Heart right ventricle (tissue), 16 donors: ENCODE measurements at regions not wholly inside any gene's neighbourhood (a gene's known extent, or its start where the extent isn't known, plus 50 kb on each side); places are given as distances from the start of the nearest gene placed in this dataset.

Experiments used
- ATAC-seq, 8 donors: fragments of 200-7000 bp; cut with Tn5 transposase; one replicate each; pipeline ENCODE4 v1.9.1; 2020; ENCODE audit warnings: mild to moderate bottlenecking in 8 of 8, moderate library complexity in 8 of 8, moderate number of reproducible peaks in 1 of 8
- DNase-seq, 2 donors: peaks; one replicate each; pipeline ENCODE4 v3.0.0-alpha.2; 2020
- H3K27ac ChIP-seq, 10 donors: fragments of 200-600 bp; sonication (generic) in 2 of 10; one replicate each; pipeline versions ENCODE4 v1.5.0 to v1.8.0; 2020 to 2022; ENCODE audit warnings: mild to moderate bottlenecking in 3 of 10
- H3K27me3 ChIP-seq, 7 donors: fragments of 200-600 bp; one replicate each; pipeline ENCODE4 v1.8.0; 2021 to 2022; ENCODE audit warnings: mild to moderate bottlenecking in 2 of 7
- H3K36me3 ChIP-seq, 9 donors: fragments of 200-600 bp; sonication (generic) in 1 of 9; one replicate each; pipeline versions ENCODE4 v1.5.0 to v1.8.0; 2020 to 2022; ENCODE audit warnings: mild to moderate bottlenecking in 2 of 9
- H3K4me1 ChIP-seq, 9 donors: fragments of 200-600 bp; sonication (generic) in 1 of 9; one replicate each; pipeline versions ENCODE4 v1.5.0 to v1.8.0; 2020 to 2022; ENCODE audit warnings: mild to moderate bottlenecking in 4 of 9
- H3K4me3 ChIP-seq, 10 donors: fragments of 200-600 bp; sonication (generic) in 2 of 10; one replicate each; pipeline versions ENCODE4 v1.5.0 to v1.8.0; 2020 to 2022; ENCODE audit warnings: mild to moderate bottlenecking in 7 of 10, moderate library complexity in 2 of 10
- H3K9me3 ChIP-seq, 11 donors: fragments of 200-600 bp in 10 of 11; sonication (generic) in 2 of 11; one replicate each; pipeline versions ENCODE4 v1.5.0 to v1.8.0; 2013 to 2022; ENCODE audit warnings: mild to moderate bottlenecking in 2 of 11, control low read depth in 1 of 11, moderate library complexity in 1 of 11
- CTCF ChIP-seq, 9 donors: fragments of 200-600 bp; sonication (generic) in 2 of 9; IDR thresholded peaks; one replicate each; pipeline versions ENCODE4 v1.5.0 to v1.8.0; 2021 to 2022; ENCODE audit warnings: antibody characterized with exemption in 9 of 9, mild to moderate bottlenecking in 5 of 9, moderate library complexity in 1 of 9
- WGBS, 2 donors: extraction: QIAGEN DNeasy Blood & Tissue Kit; methylation state at CpG; one replicate each; pipeline ENCODE4 v1.1.7; 2013; ENCODE audit warnings: inconsistent platforms in 1 of 2; 5-methylcytosine and 5-hydroxymethylcytosine counted together
- intact Hi-C, 10 donors: fragments of 100-400 bp; cut with DNase I; formaldehyde crosslinking; loops; one replicate each; pipeline versions ENCODE4 v1.11.1 to v1.14.2; 2022
- donor health status: Arrhythmogenic right ventricular cardiomyopathy.
- donor health status: ischemic (EF 13 %, LVEDD 7.1; RV severe dilation, severe dysfunction).
- donor health status: healthy with polysubstance abuse.
- donor health status: DM: no; HTN: yes; CAD: no.
- donor health status: DM: no; HTN: no; CAD: no.
- donor health status: ischemic (EF 25% LVEDD 6.9; RV normal size, moderate dysfunction).
- donor health status: ischemic (EF 25% LVEDD 5.7; RV mildly dilated, moderate dysfunction).
- donor health status: healthy.
- donor health status: DM: yes; HTN: yes; CAD: no.
- donor health status: Ischemic cardiomyopathy.
- donor health status: ischemic (EF 35%, LVEDD 5.7; RV mildly dilated, moderate dysfunction).
- donor health status: nonischemic (EF 11% LVEDD 7.7; RV severe dilation, severe dysfunction).
- donor health status: DM: yes; HTN: yes; CAD: no.
- donor health status: PGD.
- donor health status: ischemic (EF 29% LVEDD 5.4; RV normal size, mild dysfunction).
- donor health status: nonischemic (EF 23%, LVEDD 6.1; RV moderate dilation, normal function).

GRCh38 chr4:129751646-129752045, 655.7 kb downstream of the C4orf33 start:
- no peak overlapping the region for H3K4me3 ChIP-seq
- no peak for TF ChIP-seq CTCF (IDR thresholded peaks at IDR 0.05)
- no peaks in the 10 kb centered on the region for H3K4me1 ChIP-seq
- intact Hi-C loops = no loop called here
- no peak overlapping the region for H3K27ac ChIP-seq
- peaks cover 0 to 5% (median 0%) of the 10 kb centered on the region in 7 donors for H3K27me3 ChIP-seq
- DNase-seq (no peak), ATAC-seq (no peak)
- 79 to 90% methylated on average over 2 of the region's 2 CpGs for WGBS, 2 donors
- no peaks in the 10 kb centered on the region for H3K36me3 ChIP-seq
- peaks cover 0 to 2% (median 0%) of the 10 kb centered on the region in 11 donors for H3K9me3 ChIP-seq

DNA sequence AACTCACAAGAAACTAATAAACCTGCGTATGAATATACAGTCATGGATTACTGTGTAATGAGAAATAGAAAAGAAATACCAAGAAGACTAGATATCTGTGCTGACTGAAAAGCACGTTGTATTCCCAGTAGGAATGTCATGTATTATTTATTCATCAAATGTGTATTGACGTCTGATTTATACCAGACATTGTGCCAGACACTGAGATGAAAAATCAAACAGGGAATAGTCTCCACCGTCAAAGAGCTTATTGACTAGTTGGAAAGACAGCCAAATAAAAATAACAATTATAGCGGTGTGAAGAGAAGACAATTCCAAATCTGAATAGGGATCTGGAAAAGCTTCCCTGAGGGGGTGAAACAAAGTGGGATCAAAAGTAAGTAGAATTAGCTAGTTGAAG, 687.6 kb downstream of the C4orf33 start:
- H3K27me3 ChIP-seq = no peaks in the 10 kb centered on the region
- no peak overlapping the region for H3K27ac ChIP-seq
- intact Hi-C loops = no loop called here
- no peak for DNase-seq
- WGBS, 2 donors = 73 to 85% methylated on average over 5 of the region's 5 CpGs
- TF ChIP-seq CTCF (IDR thresholded peaks at IDR 0.05) = no peak
- H3K4me3 ChIP-seq = no peak overlapping the region
- H3K36me3 ChIP-seq = no peaks in the 10 kb centered on the region
- no peaks in the 10 kb centered on the region for H3K4me1 ChIP-seq
- H3K9me3 ChIP-seq = no peaks in the 10 kb centered on the region
- no peak for ATAC-seq

GRCh38 chr4:129788486-129788885, 692.5 kb downstream of the C4orf33 start:
- ATAC-seq (no peak), DNase-seq (no peak)
- 86 to 94% methylated on average over 3 of the region's 3 CpGs for WGBS, 2 donors
- Histone ChIP-seq H3K4me1 (no peaks in the 10 kb centered on the region), H3K27ac (no peak overlapping the region), H3K4me3 (no peak overlapping the region), H3K27me3 (no peaks in the 10 kb centered on the region), H3K9me3 (peaks cover 0 to 18% (median 0%) of the 10 kb centered on the region in 11 donors), H3K36me3 (no peaks in the 10 kb centered on the region)
- intact Hi-C loops = no loop called here
- no peak for TF ChIP-seq CTCF (IDR thresholded peaks at IDR 0.05)

DNA sequence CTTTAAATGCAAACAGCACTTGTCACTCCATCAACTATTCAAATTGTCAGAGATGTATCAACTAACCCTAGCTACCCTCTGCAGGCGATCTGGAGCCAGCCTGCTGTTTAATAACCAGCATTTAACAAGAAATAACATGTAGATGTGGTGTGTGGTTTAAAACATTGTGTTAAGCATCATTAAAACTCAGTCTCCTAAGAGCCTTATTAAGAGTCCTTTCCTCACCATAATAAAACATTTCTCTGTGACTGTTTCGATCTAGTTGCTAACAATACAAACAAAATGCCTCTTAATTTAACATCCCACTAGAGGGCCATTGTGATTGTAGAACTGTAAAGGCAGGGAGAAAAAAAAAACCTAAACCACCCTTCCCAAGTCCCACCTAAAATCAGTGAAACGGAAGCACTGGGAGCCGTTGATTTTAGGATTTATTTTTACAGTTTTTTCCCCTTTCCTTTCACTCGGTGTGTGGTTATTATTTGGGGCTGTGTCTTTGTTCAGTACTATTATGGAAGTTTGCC, 708.6 kb downstream of the C4orf33 start:
- 63 to 76% methylated on average over 5 of the region's 5 CpGs for WGBS, 2 donors
- DNase-seq = no peak
- H3K36me3 ChIP-seq = no peaks in the 10 kb centered on the region
- intact Hi-C loops = no loop called here
- ATAC-seq = no peak
- no peak for TF ChIP-seq CTCF (IDR thresholded peaks at IDR 0.05)
- H3K27ac ChIP-seq = no peak overlapping the region
- H3K4me1 ChIP-seq = no peaks in the 10 kb centered on the region
- no peaks in the 10 kb centered on the region for H3K27me3 ChIP-seq
- no peaks in the 10 kb centered on the region for H3K9me3 ChIP-seq
- H3K4me3 ChIP-seq = no peak overlapping the region
